ENCODE measurements at regions not wholly inside any gene's neighbourhood (a gene's known extent, or its start where the extent isn't known, plus 50 kb on each side); places are given as distances from the start of the nearest gene placed in this dataset.

DNA sequence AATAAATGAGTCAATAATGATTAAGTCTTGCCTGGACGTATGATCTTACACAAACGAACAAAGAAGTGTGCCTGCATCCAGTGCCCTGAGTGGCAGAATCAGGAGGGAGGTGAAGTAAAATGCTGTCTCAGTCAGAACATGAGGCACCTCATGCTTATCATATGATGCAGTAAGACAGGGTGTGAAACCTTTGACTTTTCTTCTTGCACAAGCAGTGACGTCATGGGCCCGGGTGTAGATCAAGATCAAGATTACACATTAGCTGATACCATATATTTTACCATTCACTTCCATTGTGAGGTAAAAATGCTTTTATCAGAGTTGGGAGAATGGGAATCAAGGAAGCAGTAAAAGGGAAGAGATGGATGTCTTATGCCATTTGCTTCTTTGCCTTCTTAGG is 291.6 kb upstream of the PLSCR5 start:
- Histone ChIP-seq H3K27ac (ENCODE audit: low read depth, low read length) (no peak overlapping the region), H3K4me3 (ENCODE audit: low read length) (no peak overlapping the region), H3K9me3 (ENCODE audit: control insufficient read depth in 2 of 3, low read length in 3 of 3) (no peaks in the 10 kb centered on the region), H3K4me1 (ENCODE audit: control insufficient read depth in 2 of 2, insufficient read depth in 2 of 2, low read length in 2 of 2) (no peaks in the 10 kb centered on the region), H3K36me3 (ENCODE audit: control insufficient read depth in 2 of 3, insufficient read depth in 3 of 3, low read length in 3 of 3) (no peaks in the 10 kb centered on the region), H3K27me3 (ENCODE audit: control insufficient read depth in 2 of 2, insufficient read depth in 2 of 2, low read length in 2 of 2) (no peaks in the 10 kb centered on the region)
- ATAC-seq (no peak), DNase-seq (no peak)
- no peaks in the 10 kb centered on the region for H3K4me1 Mint-ChIP-seq
- H3K27ac Mint-ChIP-seq: no peak overlapping the region
- ChIA-PET POLR2A (no interaction called here), CTCF (no interaction called here)
- intact Hi-C loops (cut with micrococcal nuclease): no loop called here
- H3K36me3 Mint-ChIP-seq: no peaks in the 10 kb centered on the region
- no peak overlapping the region for H3K4me3 Mint-ChIP-seq
- H3K27me3 Mint-ChIP-seq: no peaks in the 10 kb centered on the region
- peaks cover 0 to 13% (median 3%) of the 10 kb centered on the region in 11 donors for H3K9me3 Mint-ChIP-seq

DNA sequence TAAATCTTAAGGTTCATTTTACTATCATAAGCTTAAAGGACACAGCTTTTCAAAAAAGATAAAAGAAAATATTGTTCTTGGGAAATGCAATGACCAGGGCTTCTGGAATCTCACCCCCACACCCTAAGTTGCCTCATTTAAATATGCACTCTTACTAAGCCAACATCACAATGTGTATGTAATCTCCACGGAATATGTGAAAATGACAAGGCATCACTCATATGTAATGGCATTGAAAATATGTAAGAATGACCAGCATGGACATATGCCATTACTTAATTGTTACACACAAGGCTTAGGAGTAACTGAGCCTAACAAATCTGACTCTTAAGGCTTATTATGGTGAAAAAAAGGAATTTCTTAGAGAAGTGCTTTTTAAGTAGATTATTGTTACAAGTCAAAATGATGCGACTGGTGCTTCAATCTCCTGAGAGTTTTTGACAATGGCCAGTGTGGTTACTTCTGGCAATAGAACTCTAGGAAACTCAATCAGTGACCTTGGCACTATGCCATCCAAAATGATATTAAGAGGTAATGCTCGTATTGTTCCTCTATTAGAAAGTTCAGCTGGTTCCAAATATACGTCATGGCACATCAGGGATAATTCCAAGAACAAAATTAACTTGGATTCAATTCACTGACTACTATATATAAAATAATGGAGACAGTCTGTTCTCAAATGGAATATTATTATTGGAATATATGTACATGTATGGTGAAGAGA is 290.0 kb upstream of the PLSCR5 start:
- ChIA-PET CTCF (no interaction called here), POLR2A (no interaction called here)
- H3K36me3 Mint-ChIP-seq: no peaks in the 10 kb centered on the region
- ATAC-seq (no peak), DNase-seq (no peak)
- no peaks in the 10 kb centered on the region for H3K4me1 ChIP-seq (ENCODE audit: control insufficient read depth in 2 of 2, insufficient read depth in 2 of 2, low read length in 2 of 2)
- no peak overlapping the region for H3K27ac Mint-ChIP-seq
- no peak overlapping the region for H3K27ac ChIP-seq (ENCODE audit: low read depth, low read length)
- H3K27me3 ChIP-seq (ENCODE audit: control insufficient read depth in 2 of 2, insufficient read depth in 2 of 2, low read length in 2 of 2): no peaks in the 10 kb centered on the region
- peaks cover 0 to 13% (median 1%) of the 10 kb centered on the region in 11 donors for H3K9me3 Mint-ChIP-seq
- H3K4me1 Mint-ChIP-seq: no peaks in the 10 kb centered on the region
- H3K36me3 ChIP-seq (ENCODE audit: control insufficient read depth in 2 of 3, insufficient read depth in 3 of 3, low read length in 3 of 3): no peaks in the 10 kb centered on the region
- intact Hi-C loops (cut with micrococcal nuclease): no loop called here
- no peaks in the 10 kb centered on the region for H3K9me3 ChIP-seq (ENCODE audit: control insufficient read depth in 2 of 3, low read length in 3 of 3)
- H3K4me3 ChIP-seq (ENCODE audit: low read length): no peak overlapping the region
- H3K27me3 Mint-ChIP-seq: no peaks in the 10 kb centered on the region
- H3K4me3 Mint-ChIP-seq: no peak overlapping the region

DNA sequence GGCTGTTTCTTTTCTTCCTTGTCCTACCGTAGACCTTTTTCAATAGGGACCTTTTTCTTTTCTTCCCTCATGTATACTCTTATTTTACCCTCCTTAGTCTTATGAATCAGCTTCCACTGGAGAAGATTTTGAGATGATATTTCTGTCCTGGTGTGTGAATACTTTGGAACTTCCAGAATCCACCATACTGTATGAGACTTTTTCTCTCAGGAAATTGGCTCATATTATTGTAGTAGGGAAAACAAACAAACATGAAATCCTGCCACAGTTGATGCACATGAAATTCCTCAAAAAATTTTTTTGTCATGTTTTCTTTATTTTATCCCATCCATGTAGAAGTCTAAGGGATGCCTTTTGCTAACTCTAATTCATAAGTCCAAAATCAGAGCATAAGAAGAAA is 289.3 kb upstream of the PLSCR5 start:
- ATAC-seq: no peak
- Histone ChIP-seq H3K4me3 (ENCODE audit: low read length) (no peak overlapping the region), H3K36me3 (ENCODE audit: control insufficient read depth in 2 of 3, insufficient read depth in 3 of 3, low read length in 3 of 3) (no peaks in the 10 kb centered on the region), H3K9me3 (ENCODE audit: control insufficient read depth in 2 of 3, low read length in 3 of 3) (no peaks in the 10 kb centered on the region), H3K4me1 (ENCODE audit: control insufficient read depth in 2 of 2, insufficient read depth in 2 of 2, low read length in 2 of 2) (no peaks in the 10 kb centered on the region), H3K27me3 (ENCODE audit: control insufficient read depth in 2 of 2, insufficient read depth in 2 of 2, low read length in 2 of 2) (no peaks in the 10 kb centered on the region), H3K27ac (ENCODE audit: low read depth, low read length) (no peak overlapping the region)
- Mint-ChIP-seq H3K36me3 (no peaks in the 10 kb centered on the region), H3K4me3 (no peak overlapping the region), H3K9me3 (peaks cover 0 to 13% (median 1%) of the 10 kb centered on the region in 11 donors), H3K27me3 (no peaks in the 10 kb centered on the region), H3K27ac (no peak overlapping the region), H3K4me1 (no peaks in the 10 kb centered on the region)
- no peak for DNase-seq
- intact Hi-C loops (cut with micrococcal nuclease): no loop called here
- POLR2A ChIA-PET: no interaction called here
- CTCF ChIA-PET: no interaction called here

DNA sequence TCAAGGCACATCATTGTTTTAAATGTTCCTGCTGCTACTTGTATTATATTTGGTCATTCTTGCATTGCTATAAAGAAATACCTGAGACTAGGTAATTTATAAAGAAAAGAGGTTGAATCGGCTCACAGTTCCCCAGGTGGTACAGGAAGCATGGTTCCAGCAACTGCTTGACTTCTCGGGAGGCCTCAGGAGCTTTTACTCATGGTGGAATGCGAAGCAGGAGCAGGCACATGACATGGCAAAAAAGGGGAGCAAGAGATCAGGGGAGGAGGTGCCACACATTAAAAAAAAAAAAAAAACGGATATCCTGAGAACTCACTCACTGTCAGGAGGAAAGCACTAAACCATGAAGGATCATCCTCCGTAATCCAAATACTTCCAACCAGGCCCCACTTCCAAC is 286.9 kb upstream of the PLSCR5 start:
- no peak overlapping the region for H3K4me3 ChIP-seq (ENCODE audit: low read length)
- H3K27me3 ChIP-seq (ENCODE audit: control insufficient read depth in 2 of 2, insufficient read depth in 2 of 2, low read length in 2 of 2): no peaks in the 10 kb centered on the region
- H3K9me3 ChIP-seq (ENCODE audit: control insufficient read depth in 2 of 3, low read length in 3 of 3): no peaks in the 10 kb centered on the region
- Mint-ChIP-seq H3K36me3 (no peaks in the 10 kb centered on the region), H3K4me3 (peak overlapping the region in 1 of 10 donors; percentile 14), H3K27me3 (no peaks in the 10 kb centered on the region), H3K27ac (no peak overlapping the region), H3K9me3 (peaks cover 0 to 10% (median 1%) of the 10 kb centered on the region in 11 donors), H3K4me1 (no peaks in the 10 kb centered on the region)
- ChIA-PET POLR2A (no interaction called here), CTCF (no interaction called here)
- no peaks in the 10 kb centered on the region for H3K36me3 ChIP-seq (ENCODE audit: control insufficient read depth in 2 of 3, insufficient read depth in 3 of 3, low read length in 3 of 3)
- intact Hi-C loops (cut with micrococcal nuclease): no loop called here
- H3K4me1 ChIP-seq (ENCODE audit: control insufficient read depth in 2 of 2, insufficient read depth in 2 of 2, low read length in 2 of 2): no peaks in the 10 kb centered on the region
- H3K27ac ChIP-seq (ENCODE audit: low read depth, low read length): no peak overlapping the region
- ATAC-seq (no peak), DNase-seq (no peak)

DNA sequence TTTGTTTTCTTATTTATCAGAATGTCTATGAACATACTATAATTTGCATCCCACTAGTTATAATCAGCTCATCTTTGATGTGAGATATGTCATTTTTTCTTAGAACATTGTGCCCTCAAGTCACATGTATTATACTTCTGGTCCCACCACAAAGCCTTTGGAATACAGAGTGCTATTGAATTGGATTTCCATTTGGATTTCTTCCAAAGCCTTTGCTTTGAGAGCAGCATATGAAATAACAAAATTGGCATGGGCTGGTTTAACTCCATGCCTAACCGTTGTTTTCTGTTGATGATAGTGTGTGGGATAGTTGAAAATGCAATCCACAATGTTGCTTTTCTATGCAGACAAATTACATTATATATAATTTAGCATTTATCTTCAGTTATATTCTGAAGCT is 284.5 kb upstream of the PLSCR5 start:
- Mint-ChIP-seq H3K9me3 (peaks cover 0 to 21% (median 2%) of the 10 kb centered on the region in 11 donors), H3K36me3 (no peaks in the 10 kb centered on the region), H3K27ac (no peak overlapping the region), H3K4me1 (no peaks in the 10 kb centered on the region), H3K27me3 (no peaks in the 10 kb centered on the region), H3K4me3 (no peak overlapping the region)
- ChIA-PET CTCF (no interaction called here), POLR2A (no interaction called here)
- H3K4me3 ChIP-seq (ENCODE audit: low read length): no peak overlapping the region
- H3K27me3 ChIP-seq (ENCODE audit: control insufficient read depth in 2 of 2, insufficient read depth in 2 of 2, low read length in 2 of 2): no peaks in the 10 kb centered on the region
- DNase-seq (no peak), ATAC-seq (no peak)
- no peak overlapping the region for H3K27ac ChIP-seq (ENCODE audit: low read depth, low read length)
- no peaks in the 10 kb centered on the region for H3K4me1 ChIP-seq (ENCODE audit: control insufficient read depth in 2 of 2, insufficient read depth in 2 of 2, low read length in 2 of 2)
- H3K9me3 ChIP-seq (ENCODE audit: control insufficient read depth in 2 of 3, low read length in 3 of 3): no peaks in the 10 kb centered on the region
- no peaks in the 10 kb centered on the region for H3K36me3 ChIP-seq (ENCODE audit: control insufficient read depth in 2 of 3, insufficient read depth in 3 of 3, low read length in 3 of 3)
- intact Hi-C loops (cut with micrococcal nuclease): no loop called here

DNA sequence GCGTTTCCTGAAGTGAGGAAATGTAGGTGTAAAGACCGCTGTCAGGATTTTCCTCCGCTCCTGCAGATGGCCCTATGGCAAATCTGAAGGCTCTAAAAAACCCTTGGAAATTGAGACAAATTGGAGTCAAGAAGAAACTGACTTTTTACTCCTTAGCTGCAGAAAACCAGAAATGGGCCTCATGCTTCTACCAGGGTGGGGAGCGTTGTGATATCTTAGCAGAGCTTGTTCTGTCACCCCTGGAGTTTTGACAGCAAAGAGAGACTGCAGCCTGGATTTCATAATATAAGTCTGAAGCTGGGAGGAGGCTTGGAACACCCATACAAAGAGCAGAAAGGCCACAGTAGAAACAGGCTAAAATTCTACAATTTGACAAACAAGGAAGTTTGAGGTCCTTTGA is 283.0 kb upstream of the PLSCR5 start:
- Mint-ChIP-seq H3K27me3 (no peaks in the 10 kb centered on the region), H3K36me3 (no peaks in the 10 kb centered on the region), H3K4me3 (no peak overlapping the region), H3K9me3 (peaks cover 0 to 17% (median under 1%) of the 10 kb centered on the region in 11 donors), H3K4me1 (no peaks in the 10 kb centered on the region), H3K27ac (no peak overlapping the region)
- H3K27ac ChIP-seq (ENCODE audit: low read depth, low read length): no peak overlapping the region
- intact Hi-C loops (cut with micrococcal nuclease): no loop called here
- H3K27me3 ChIP-seq (ENCODE audit: control insufficient read depth in 2 of 2, insufficient read depth in 2 of 2, low read length in 2 of 2): no peaks in the 10 kb centered on the region
- no peak for ATAC-seq
- no peaks in the 10 kb centered on the region for H3K36me3 ChIP-seq (ENCODE audit: control insufficient read depth in 2 of 3, insufficient read depth in 3 of 3, low read length in 3 of 3)
- no peak for DNase-seq
- ChIA-PET CTCF (no interaction called here), POLR2A (no interaction called here)
- H3K9me3 ChIP-seq (ENCODE audit: control insufficient read depth in 2 of 3, low read length in 3 of 3): no peaks in the 10 kb centered on the region
- no peaks in the 10 kb centered on the region for H3K4me1 ChIP-seq (ENCODE audit: control insufficient read depth in 2 of 2, insufficient read depth in 2 of 2, low read length in 2 of 2)
- no peak overlapping the region for H3K4me3 ChIP-seq (ENCODE audit: low read length)

DNA sequence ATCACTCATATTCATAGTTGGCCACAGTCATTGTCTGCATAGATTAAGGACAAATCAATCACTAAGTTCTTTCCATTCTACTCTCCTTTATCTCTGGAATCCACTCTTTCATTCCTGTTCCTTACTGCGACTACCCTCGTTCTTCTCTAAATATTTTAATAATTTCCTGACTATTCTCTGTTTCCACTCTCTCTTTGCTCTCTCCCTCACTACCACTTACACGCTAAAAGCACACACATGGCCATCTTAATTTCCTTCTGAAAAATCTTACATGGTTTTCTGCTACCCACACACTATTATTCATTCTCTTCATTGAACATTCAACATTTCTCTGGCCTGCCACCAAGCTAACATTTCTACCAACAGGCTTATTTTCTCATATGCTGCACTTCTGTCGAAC is 279.6 kb upstream of the PLSCR5 start:
- ChIA-PET CTCF (no interaction called here), POLR2A (no interaction called here)
- Histone ChIP-seq H3K9me3 (ENCODE audit: control insufficient read depth in 2 of 3, low read length in 3 of 3) (no peaks in the 10 kb centered on the region), H3K4me3 (ENCODE audit: low read length) (no peak overlapping the region), H3K4me1 (ENCODE audit: control insufficient read depth in 2 of 2, insufficient read depth in 2 of 2, low read length in 2 of 2) (no peaks in the 10 kb centered on the region), H3K27me3 (ENCODE audit: control insufficient read depth in 2 of 2, insufficient read depth in 2 of 2, low read length in 2 of 2) (no peaks in the 10 kb centered on the region), H3K36me3 (ENCODE audit: control insufficient read depth in 2 of 3, insufficient read depth in 3 of 3, low read length in 3 of 3) (no peaks in the 10 kb centered on the region), H3K27ac (ENCODE audit: low read depth, low read length) (no peak overlapping the region)
- H3K4me1 Mint-ChIP-seq: no peaks in the 10 kb centered on the region
- H3K4me3 Mint-ChIP-seq: no peak overlapping the region
- ATAC-seq: no peak
- H3K27me3 Mint-ChIP-seq: no peaks in the 10 kb centered on the region
- DNase-seq: no peak
- peaks cover 0 to 17% (median 2%) of the 10 kb centered on the region in 11 donors for H3K9me3 Mint-ChIP-seq
- no peaks in the 10 kb centered on the region for H3K36me3 Mint-ChIP-seq
- intact Hi-C loops (cut with micrococcal nuclease): no loop called here
- H3K27ac Mint-ChIP-seq: no peak overlapping the region
